GM18951 (cell line): ENCODE measurements at regions not wholly inside any gene's neighbourhood (a gene's known extent, or its start where the extent isn't known, plus 50 kb on each side); places are given as distances from the start of the nearest gene placed in this dataset.

Experiments used
- POLR2A ChIP-seq: IDR thresholded peaks from 4 replicates; pipeline ENCODE4 v1.6.1; 2011; ENCODE audit warnings: mild to moderate bottlenecking; ENCODE audit not compliant: insufficient read length, insufficient read depth; ENCODE audit errors: extremely low read depth
- in situ Hi-C: fragments of 300-500 bp; cut with MboI; formaldehyde crosslinking; loops from one replicate; pipeline ENCODE4 v1.12.0; 2022; ENCODE audit warnings: low sequenced_read_pairs, mixed read lengths, inconsistent platforms; ENCODE audit not compliant: unreplicated experiment

GRCh38 chr6:6843057-6843627 lies 254.6 kb downstream of the LY86 start:
- no peak for TF ChIP-seq POLR2A
- in situ Hi-C loops: no loop called here

GRCh38 chr6:6843777-6844176 lies 255.3 kb downstream of the LY86 start:
- in situ Hi-C loops: no loop called here
- no peak for TF ChIP-seq POLR2A

- in situ Hi-C loops: no loop called here
- TF ChIP-seq POLR2A: no peak
Measured at GRCh38 chr6:6844530-6844929, 256.0 kb downstream of the LY86 start.

GRCh38 chr6:6845603-6846002 lies 257.1 kb downstream of the LY86 start:
- no peak for TF ChIP-seq POLR2A
- in situ Hi-C loops: no loop called here

GRCh38 chr6:6847591-6847990 lies 259.1 kb downstream of the LY86 start:
- no peak for TF ChIP-seq POLR2A
- in situ Hi-C loops: no loop called here

- TF ChIP-seq POLR2A: no peak
- in situ Hi-C loops: no loop called here
Measured at GRCh38 chr6:6851059-6851948, 256.5 kb upstream of the RREB1 start.

GRCh38 chr6:6851949-6852261 lies 255.9 kb upstream of the RREB1 start:
- in situ Hi-C loops: no loop called here
- no peak for TF ChIP-seq POLR2A

GRCh38 chr6:6856538-6857523 lies 250.9 kb upstream of the RREB1 start:
- TF ChIP-seq POLR2A: no peak
- in situ Hi-C loops: no loop called here

- in situ Hi-C loops: no loop called here
- no peak for TF ChIP-seq POLR2A
Measured at GRCh38 chr6:6857528-6857927, 250.2 kb upstream of the RREB1 start.

GRCh38 chr6:6858533-6858982 lies 249.2 kb upstream of the RREB1 start:
- in situ Hi-C loops: no loop called here
- TF ChIP-seq POLR2A: no peak

GRCh38 chr6:6859105-6859504 lies 248.7 kb upstream of the RREB1 start:
- in situ Hi-C loops: no loop called here
- TF ChIP-seq POLR2A: no peak

- no peak for TF ChIP-seq POLR2A
- in situ Hi-C loops: no loop called here
Measured at GRCh38 chr6:6859722-6860121, 248.0 kb upstream of the RREB1 start.

GRCh38 chr6:6860863-6861262 lies 246.9 kb upstream of the RREB1 start:
- in situ Hi-C loops: no loop called here
- no peak for TF ChIP-seq POLR2A
